GM13976 (cell line): ENCODE measurements at regions not wholly inside any gene's neighbourhood (a gene's known extent, or its start where the extent isn't known, plus 50 kb on each side); places are given as distances from the start of the nearest gene placed in this dataset.
A peak's percentile ranks its signal among the peaks of the same experiment; 100 is the strongest.

Experiments used
- DNase-seq: peaks from one replicate; pipeline ENCODE4 v3.0.0; 2012; ENCODE audit warnings: low spot score
- CTCF ChIP-seq: IDR thresholded peaks from 2 replicates; pipeline ENCODE4 v1.5.1; 2012; ENCODE audit warnings: borderline replicate concordance, mild to moderate bottlenecking; ENCODE audit not compliant: insufficient read depth; ENCODE audit errors: extremely low read depth, missing control alignments, control extremely low read depth
- in situ Hi-C: fragments of 300-500 bp; cut with MboI; formaldehyde crosslinking; loops from one replicate; pipeline ENCODE4 v1.12.0; 2022; ENCODE audit warnings: low sequenced_read_pairs, mixed read lengths, inconsistent platforms; ENCODE audit not compliant: unreplicated experiment

GRCh38 chr1:58257003-58257402 lies 289.5 kb downstream of the OMA1 start:
- TF ChIP-seq CTCF, result no peak
- in situ Hi-C loops, result no loop called here
- DNase-seq, result no peak

- TF ChIP-seq CTCF, result no peak
- in situ Hi-C loops, result no loop called here
- no peak for DNase-seq
These were observed 290.0 kb downstream of the OMA1 start for GRCh38 chr1:58256546-58256945.

GRCh38 chr1:58256041-58256440 lies 290.5 kb downstream of the OMA1 start:
- in situ Hi-C loops, result no loop called here
- no peak for TF ChIP-seq CTCF
- no peak for DNase-seq

GRCh38 chr1:58255192-58255591 lies 291.3 kb downstream of the OMA1 start:
- TF ChIP-seq CTCF, result no peak
- in situ Hi-C loops, result no loop called here
- no peak for DNase-seq

GRCh38 chr1:58251430-58252073 lies 295.0 kb downstream of the OMA1 start:
- TF ChIP-seq CTCF, result peak; percentile 12
- in situ Hi-C loops, result no loop called here
- peak; percentile 34 for DNase-seq

GRCh38 chr1:58250587-58250948 lies 296.0 kb downstream of the OMA1 start:
- DNase-seq, result no peak
- in situ Hi-C loops, result no loop called here
- TF ChIP-seq CTCF, result no peak

GRCh38 chr1:58249737-58250586 lies 296.6 kb downstream of the OMA1 start:
- peak; percentile 53 for DNase-seq
- in situ Hi-C loops, result no loop called here
- no peak for TF ChIP-seq CTCF
